Right atrium auricular region (tissue), 2 donors: ENCODE measurements at regions not wholly inside any gene's neighbourhood (a gene's known extent, or its start where the extent isn't known, plus 50 kb on each side); places are given as distances from the start of the nearest gene placed in this dataset.
A peak's percentile ranks its signal among the peaks of the same experiment; 100 is the strongest.
"Not testable (repeated sequence)": the region's sequence is repeated elsewhere in the genome, so short reads cannot be mapped to it uniquely, and the experiment has no call there.

ENCODE experiments used
- DNase-seq: peaks from one replicate; pipeline ENCODE4 v3.0.0-alpha.2; 2019; ENCODE audit warnings: low spot score
- H3K27ac ChIP-seq, 2 donors: fragments of 200-600 bp; sonication (generic); 1 replicate in 1 of 2; 2 replicates in 1 of 2; pipeline ENCODE4 v1.5.1; 2016 to 2019
- H3K27me3 ChIP-seq, 2 donors: fragments of 200-600 bp; sonication (generic); one replicate each; pipeline versions ENCODE4 v1.5.1 to v1.6.0; 2017 to 2019
- H3K36me3 ChIP-seq: fragments of 200-600 bp; sonication (generic); one replicate; pipeline ENCODE4 v1.5.1; 2016
- H3K4me1 ChIP-seq, 2 donors: fragments of 200-600 bp; sonication (generic); one replicate each; pipeline versions ENCODE4 v1.5.1 to v1.6.0; 2017 to 2019
- H3K4me3 ChIP-seq, 2 donors: fragments of 200-600 bp; sonication (generic); 1 replicate in 1 of 2; 2 replicates in 1 of 2; pipeline ENCODE4 v1.5.1; 2017 to 2019; ENCODE audit warnings: mild to moderate bottlenecking in 1 of 2, moderate library complexity in 1 of 2
- H3K9me3 ChIP-seq, 2 donors: fragments of 200-600 bp; sonication (generic); one replicate each; pipeline ENCODE4 v1.5.1; 2019
- CTCF ChIP-seq, 2 donors: fragments of 200-600 bp; sonication (generic); IDR thresholded peaks; one replicate each; pipeline ENCODE4 v1.5.1; 2019; ENCODE audit warnings: antibody characterized with exemption in 2 of 2

GRCh38 chr1:30518186-30518585, 205.2 kb downstream of the MATN1 start:
- TF ChIP-seq CTCF (IDR thresholded peaks at IDR 0.05), result no peak
- no peaks in the 10 kb centered on the region for H3K27me3 ChIP-seq
- peaks cover 0 to 14% of the 10 kb centered on the region in 2 donors for H3K4me1 ChIP-seq
- no peaks in the 10 kb centered on the region for H3K9me3 ChIP-seq
- peak; percentile 36 for DNase-seq
- no peak overlapping the region for H3K4me3 ChIP-seq
- H3K36me3 ChIP-seq, result no peaks in the 10 kb centered on the region
- no peak overlapping the region for H3K27ac ChIP-seq

- H3K36me3 ChIP-seq, H3K9me3 ChIP-seq, H3K4me3 ChIP-seq, H3K4me1 ChIP-seq, H3K27me3 ChIP-seq, H3K27ac ChIP-seq, DNase-seq: not testable (repeated sequence)
Observed at GRCh38 chr1:30517666-30518065, 205.7 kb downstream of the MATN1 start.

GRCh38 chr1:30517241-30517640, 206.1 kb downstream of the MATN1 start:
- not testable (repeated sequence) for H3K27me3 ChIP-seq, H3K4me1 ChIP-seq, H3K4me3 ChIP-seq, H3K27ac ChIP-seq, H3K9me3 ChIP-seq, H3K36me3 ChIP-seq
- peak; percentile 55 for DNase-seq

- H3K36me3 ChIP-seq, result no peaks in the 10 kb centered on the region
- H3K9me3 ChIP-seq, result no peaks in the 10 kb centered on the region
- no peak for DNase-seq
- no peak for TF ChIP-seq CTCF (IDR thresholded peaks at IDR 0.05)
- no peaks in the 10 kb centered on the region for H3K27me3 ChIP-seq
- no peaks in the 10 kb centered on the region for H3K4me1 ChIP-seq
- no peak overlapping the region for H3K27ac ChIP-seq
- H3K4me3 ChIP-seq, result no peak overlapping the region
Observed at GRCh38 chr1:30516485-30516858, 206.9 kb downstream of the MATN1 start.

- no peak overlapping the region for H3K4me3 ChIP-seq
- TF ChIP-seq CTCF (IDR thresholded peaks at IDR 0.05), result no peak
- H3K27ac ChIP-seq, result no peak overlapping the region
- no peaks in the 10 kb centered on the region for H3K36me3 ChIP-seq
- H3K4me1 ChIP-seq, result no peaks in the 10 kb centered on the region
- H3K9me3 ChIP-seq, result no peaks in the 10 kb centered on the region
- no peaks in the 10 kb centered on the region for H3K27me3 ChIP-seq
- DNase-seq, result peak; percentile 26
Observed at GRCh38 chr1:30515755-30516484, 207.5 kb downstream of the MATN1 start.

- DNase-seq, result peak; percentile 28
- Histone ChIP-seq H3K9me3 (no peaks in the 10 kb centered on the region), H3K27me3 (no peaks in the 10 kb centered on the region), H3K36me3 (no peaks in the 10 kb centered on the region), H3K4me1 (no peaks in the 10 kb centered on the region), H3K4me3 (no peak overlapping the region), H3K27ac (no peak overlapping the region)
- TF ChIP-seq CTCF (IDR thresholded peaks at IDR 0.05), result no peak
Observed at GRCh38 chr1:30514945-30515344, 208.4 kb downstream of the MATN1 start.

GRCh38 chr1:30514137-30514654, 209.2 kb downstream of the MATN1 start:
- no peaks in the 10 kb centered on the region for H3K9me3 ChIP-seq
- H3K4me1 ChIP-seq, result no peaks in the 10 kb centered on the region
- DNase-seq, result peak; percentile 26
- no peak overlapping the region for H3K4me3 ChIP-seq
- H3K27ac ChIP-seq, result no peak overlapping the region
- TF ChIP-seq CTCF (IDR thresholded peaks at IDR 0.05), result no peak
- H3K27me3 ChIP-seq, result no peaks in the 10 kb centered on the region
- H3K36me3 ChIP-seq, result no peaks in the 10 kb centered on the region
